Stimulated activated naive CD4-positive, alpha-beta T cell treated with Interleukin-2 at 50 U/mL for 16 hours (primary cell): ENCODE measurements at regions not wholly inside any gene's neighbourhood (a gene's known extent, or its start where the extent isn't known, plus 50 kb on each side); places are given as distances from the start of the nearest gene placed in this dataset.
"Not testable (repeated sequence)": the region's sequence is repeated elsewhere in the genome, so short reads cannot be mapped to it uniquely, and the experiment has no call there.

Source experiments
- DNase-seq: peaks from one replicate; lab custom pipeline; 2025; lab: John Stamatoyannopoulos, UW

DNA sequence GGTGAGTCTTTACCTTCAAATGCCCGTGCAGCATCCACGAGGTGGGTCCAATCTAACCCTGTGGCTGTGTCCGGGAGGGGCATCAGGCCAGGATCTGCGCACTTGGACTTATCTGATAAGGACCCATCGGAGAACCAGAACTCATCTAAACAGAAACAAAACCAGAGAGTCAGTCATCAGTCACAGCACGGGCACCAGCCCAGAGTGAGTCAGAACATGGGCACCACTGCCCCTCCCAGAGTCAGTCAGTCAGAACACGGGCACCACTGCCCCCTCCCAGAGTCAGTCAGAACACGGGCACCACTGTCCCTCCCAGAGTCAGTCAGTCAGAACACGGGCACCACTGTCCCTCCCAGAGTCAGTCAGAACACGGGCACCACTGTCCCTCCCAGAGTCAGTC, 214.5 kb downstream of the SIPA1L2 start:
- not testable (repeated sequence) for DNase-seq

DNA sequence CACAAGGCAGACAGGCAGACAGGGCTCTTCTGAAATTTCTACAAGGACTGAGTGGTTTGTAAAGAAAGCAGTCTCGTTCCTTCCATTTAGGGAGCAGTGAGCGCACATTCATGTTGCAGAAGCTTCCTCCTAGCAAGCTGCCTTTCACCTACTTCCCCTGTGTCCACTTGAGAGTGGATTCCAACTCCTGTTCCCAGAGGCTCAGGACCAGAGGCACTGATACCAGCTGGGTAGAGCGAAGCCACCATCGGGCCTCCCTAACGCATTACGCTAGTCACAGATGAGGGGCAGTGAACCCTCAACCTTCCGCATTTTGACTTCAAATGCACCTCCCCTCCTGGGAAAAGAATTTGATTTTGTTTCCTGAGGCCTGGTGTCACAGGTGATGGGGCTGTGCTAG, 215.8 kb downstream of the SIPA1L2 start:
- DNase-seq, result no peak

- no peak for DNase-seq
These were observed 216.3 kb downstream of the SIPA1L2 start for GRCh38 chr1:232413674-232414073.

DNA sequence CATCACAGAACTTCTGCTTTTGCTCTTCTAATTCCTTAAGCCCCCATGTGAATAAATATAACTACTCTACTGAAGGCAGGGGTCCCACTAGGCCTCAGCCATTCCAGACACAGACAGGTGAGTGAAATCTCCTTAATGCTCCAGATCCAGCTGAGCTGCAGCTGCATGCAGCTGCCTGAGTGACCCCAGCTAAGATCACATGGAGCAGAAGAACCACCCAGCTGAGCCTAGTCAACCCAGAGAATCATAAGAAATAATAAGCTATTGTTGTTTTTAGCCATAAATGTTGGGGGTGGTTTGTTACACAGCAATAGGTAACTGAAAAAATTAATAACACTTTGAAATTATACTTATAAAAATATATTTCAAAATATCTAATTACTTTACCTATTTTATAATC, 220.3 kb downstream of the SIPA1L2 start:
- DNase-seq, result no peak

- DNase-seq, result no peak
These were observed 222.8 kb downstream of the SIPA1L2 start for GRCh38 chr1:232407120-232407519.

- no peak for DNase-seq
These were observed 224.2 kb downstream of the SIPA1L2 start for GRCh38 chr1:232405781-232406180.

DNA sequence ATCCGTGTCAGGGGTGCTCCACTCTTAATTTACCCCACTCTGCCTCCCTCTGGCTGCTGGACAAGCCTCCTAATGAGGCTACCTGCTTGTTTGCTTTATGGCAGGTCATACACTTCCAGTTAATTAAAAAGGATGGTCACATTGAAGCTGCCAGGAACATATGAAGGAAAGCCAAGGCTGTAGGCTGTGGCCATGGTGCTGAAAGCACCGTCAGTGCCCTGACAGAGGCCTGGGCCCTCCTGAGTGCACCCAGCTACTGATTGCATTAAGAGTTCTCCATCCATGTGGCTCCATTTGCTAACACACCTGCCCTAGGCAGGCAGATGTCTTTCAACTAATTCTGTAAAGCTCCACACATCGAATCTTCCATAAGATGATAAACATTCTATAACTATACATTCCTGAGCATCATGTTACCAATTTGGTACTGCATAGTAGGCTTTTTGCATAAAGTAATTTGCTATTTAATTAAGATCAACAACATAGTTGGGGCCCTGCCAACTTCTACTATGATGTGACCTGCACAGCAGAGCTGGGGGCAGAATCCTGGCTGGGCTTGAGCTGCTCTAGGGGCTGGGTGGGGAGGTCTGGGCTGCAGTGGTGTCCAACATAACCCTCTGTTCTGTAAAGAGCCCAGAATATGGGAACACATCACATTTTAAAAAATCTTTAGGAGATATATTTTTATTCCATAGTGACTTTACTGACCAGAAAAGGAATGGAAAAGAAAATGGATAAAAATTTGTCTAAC, 224.8 kb downstream of the SIPA1L2 start:
- no peak for DNase-seq

DNA sequence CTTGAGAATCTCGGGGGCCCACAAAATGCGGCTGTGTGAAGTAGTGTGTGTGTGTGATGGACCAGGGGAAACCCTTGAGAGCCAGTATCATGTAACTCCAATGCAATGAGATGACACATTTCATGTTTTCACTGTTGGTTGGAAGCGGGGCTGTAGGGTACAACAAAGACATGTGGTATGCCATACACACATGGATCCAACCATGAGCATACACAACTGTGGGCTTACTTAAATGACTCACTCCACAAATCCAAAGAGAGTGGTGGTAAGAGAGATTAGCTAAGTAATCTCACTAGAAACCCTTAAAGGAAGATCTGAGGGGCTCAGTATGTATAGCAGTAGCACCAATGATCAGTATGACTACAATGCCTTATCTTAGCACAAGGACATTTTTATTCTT, 225.7 kb downstream of the SIPA1L2 start:
- no peak for DNase-seq

GRCh38 chr1:232403017-232403714, 226.8 kb downstream of the SIPA1L2 start:
- no peak for DNase-seq

DNA sequence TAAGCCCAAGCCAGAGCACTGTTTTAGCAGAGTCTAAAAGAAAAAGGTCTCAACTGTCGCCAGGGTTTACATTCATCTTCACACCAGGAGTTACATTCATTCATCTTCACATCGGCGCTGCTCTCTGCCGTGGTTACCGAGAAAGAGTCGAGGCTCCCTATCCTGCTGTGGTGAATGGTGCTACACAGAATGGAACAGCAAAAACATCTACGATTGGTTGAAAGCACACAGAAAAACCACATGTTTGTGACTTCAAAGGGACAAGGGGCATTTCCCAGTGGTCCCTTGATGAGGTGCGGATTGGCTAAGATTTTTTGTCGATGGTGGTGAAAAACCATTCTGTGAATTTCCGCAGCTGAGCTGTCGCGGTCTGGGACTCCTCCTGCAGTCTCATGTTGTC, 231.1 kb downstream of the SIPA1L2 start:
- no peak for DNase-seq

DNA sequence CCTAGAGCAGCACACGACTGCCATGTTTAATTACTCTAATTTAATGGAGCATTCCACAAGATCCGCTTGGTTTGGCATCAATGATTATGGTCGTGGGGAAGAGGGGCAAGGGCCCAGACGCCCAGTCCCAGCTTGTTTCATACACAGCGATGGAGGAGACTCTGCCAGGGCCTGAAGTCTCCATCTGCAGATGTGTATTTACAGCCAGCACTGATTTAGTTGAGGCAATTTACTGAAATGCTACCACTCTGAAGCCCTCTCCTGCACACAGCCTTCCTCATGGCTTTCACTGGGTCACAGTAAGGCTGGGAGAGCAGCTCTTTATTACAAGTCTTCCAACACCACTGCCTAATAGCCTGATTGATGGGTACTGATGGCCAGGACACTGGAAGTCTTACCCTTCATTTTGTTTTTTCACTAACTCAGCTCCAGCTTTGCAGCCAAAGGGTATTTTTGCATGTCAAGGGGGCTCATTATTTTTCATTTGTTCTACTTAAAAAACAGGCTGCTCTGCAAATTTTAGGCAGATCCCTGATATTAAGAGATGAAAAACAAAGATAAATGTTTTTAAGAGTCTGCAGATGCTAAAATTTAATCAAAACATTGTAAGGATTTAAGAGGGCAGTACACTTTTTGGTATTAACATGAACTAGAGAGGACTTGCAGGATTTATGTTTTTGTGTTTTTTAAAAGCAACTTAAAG, 236.3 kb downstream of the SIPA1L2 start:
- DNase-seq, result no peak

- DNase-seq, result no peak
These were observed 236.9 kb downstream of the SIPA1L2 start for GRCh38 chr1:232393010-232393409.

DNA sequence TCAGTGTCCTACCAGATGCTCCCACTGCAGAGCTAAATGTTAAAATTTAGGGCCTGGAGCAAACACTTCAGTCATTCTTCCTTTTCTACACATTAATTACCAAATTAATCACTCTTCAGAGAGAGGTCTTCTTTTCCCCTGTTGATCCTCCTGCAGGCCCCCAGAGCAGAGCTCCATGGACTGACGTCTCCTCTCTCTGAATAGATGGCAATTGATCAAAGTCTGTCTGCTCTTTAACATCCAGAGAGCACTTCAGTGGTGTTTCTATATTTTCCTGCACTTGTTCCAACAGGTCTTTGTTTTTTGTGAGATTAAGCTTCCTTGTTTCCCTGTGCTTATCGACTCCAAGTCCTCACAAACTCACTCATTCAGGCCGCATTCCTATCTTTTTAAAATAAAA, 239.3 kb downstream of the SIPA1L2 start:
- no peak for DNase-seq

DNA sequence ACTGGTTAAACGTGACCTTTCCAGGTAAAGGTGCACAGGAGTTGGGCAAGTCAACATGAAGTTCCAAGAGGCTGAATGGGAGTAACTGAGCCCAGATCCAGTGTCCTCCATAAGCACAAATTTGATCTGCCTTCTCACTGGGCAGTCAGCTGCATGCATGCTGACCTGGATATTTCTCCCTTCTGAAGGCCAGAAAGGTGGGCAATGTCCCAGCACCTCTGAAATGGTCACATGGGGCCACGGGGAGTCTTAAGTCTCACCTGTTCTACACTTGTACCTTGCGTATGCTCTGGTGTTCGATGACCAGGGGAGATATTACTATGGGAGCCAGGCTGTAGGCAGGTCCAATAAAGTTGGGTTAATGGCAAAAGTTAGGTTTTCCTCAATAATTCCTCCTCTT, 240.2 kb downstream of the SIPA1L2 start:
- DNase-seq, result no peak

DNA sequence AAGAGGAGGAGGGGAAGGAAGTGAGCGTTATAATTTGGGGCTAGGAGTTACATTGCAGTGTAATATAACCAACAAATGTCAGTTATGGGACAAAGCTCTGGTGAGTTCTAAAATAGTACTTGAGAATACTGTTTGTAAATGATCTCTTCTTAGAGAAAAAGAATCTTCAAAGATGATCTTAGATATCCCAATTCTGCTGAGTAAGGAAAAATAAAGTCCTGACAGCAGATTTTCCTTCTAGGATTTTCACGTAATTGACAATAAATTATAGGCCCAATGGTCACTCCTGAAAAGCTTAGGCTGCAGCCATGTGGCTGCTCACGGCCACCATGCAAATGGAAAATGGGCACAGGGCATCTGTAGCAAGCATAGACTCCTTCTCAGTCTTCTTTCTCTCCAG, 241.6 kb downstream of the SIPA1L2 start:
- no peak for DNase-seq

- no peak for DNase-seq
These were observed 243.0 kb downstream of the SIPA1L2 start for GRCh38 chr1:232386721-232387510.

DNA sequence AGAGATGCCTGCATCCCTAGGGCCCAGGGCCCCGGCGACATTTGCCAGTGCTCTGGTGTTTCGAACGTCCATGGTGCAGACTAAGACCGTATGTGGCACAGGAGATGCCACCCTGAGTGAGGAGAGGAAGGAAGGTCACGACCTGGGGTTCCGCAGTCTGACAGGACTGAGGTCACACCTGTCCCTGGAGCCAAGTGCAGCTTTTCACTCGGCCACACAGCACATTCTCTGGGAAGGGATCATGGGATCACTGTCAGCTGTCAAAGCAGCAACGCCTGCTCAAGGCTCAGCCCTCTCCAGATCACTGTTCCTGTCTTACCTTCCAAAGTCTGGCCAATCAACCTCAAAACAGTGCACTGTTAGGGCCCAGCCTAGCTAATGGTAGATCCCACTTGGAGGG, 243.6 kb downstream of the SIPA1L2 start:
- no peak for DNase-seq

- DNase-seq, result no peak
These were observed 244.7 kb downstream of the SIPA1L2 start for GRCh38 chr1:232385221-232385620.

DNA sequence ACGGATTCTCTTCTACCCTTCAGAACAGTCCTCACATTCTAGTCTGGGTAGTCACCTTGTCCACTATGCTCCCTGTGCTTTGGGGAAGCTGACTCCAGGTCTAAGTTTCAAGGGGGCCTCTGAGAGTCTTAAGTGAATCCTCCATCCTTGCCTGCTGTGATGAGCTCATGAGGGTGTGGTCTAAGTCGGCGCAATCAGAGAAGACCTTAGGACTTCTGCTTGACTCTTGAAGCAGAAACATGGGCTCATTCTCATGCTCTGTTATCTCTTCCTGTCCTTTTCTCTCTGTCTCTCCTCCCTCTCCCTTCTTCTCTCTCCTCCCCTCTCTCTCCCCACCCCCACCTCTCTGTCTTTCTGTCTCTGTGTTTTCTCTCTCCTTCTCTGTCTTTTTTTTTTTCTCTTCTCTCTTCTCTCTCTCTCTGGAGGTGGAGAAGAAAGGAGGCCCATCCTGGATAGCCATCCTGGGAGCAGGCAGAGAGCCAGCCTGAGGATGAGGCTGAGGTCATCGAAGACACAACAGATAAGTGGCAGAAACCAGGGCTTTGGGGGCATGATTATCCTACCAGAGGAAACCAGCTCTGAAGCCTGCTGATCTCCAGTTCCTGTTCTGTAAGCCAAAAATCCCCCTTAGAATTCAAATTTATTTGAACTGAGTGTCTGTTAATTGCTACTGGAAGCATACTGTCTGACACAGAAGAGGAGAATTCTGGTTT, 245.6 kb downstream of the SIPA1L2 start:
- no peak for DNase-seq

- no peak for DNase-seq
These were observed 246.3 kb downstream of the SIPA1L2 start for GRCh38 chr1:232383455-232384123.

- DNase-seq, result no peak
These were observed 247.3 kb downstream of the SIPA1L2 start for GRCh38 chr1:232382671-232383070.
